Lung (tissue), 11 donors: ENCODE measurements at regions not wholly inside any gene's neighbourhood (a gene's known extent, or its start where the extent isn't known, plus 50 kb on each side); places are given as distances from the start of the nearest gene placed in this dataset.

Source experiments
- ATAC-seq: fragments of 200-7000 bp; cut with Tn5 transposase; one replicate; pipeline ENCODE4 v1.9.1; 2020; ENCODE audit warnings: moderate number of reproducible peaks; ENCODE audit not compliant: insufficient read depth, low FRiP score
- DNase-seq, 3 donors: peaks; one replicate each; pipeline ENCODE4 v3.0.0-alpha.2; 2013 to 2017
- H3K27ac ChIP-seq, 2 donors: one replicate each; pipeline ENCODE4 v1.5.1; 2013; ENCODE audit warnings: mild to moderate bottlenecking in 2 of 2, moderate library complexity in 2 of 2, control low read depth in 1 of 2, inconsistent platforms in 1 of 2, low read depth in 1 of 2, low read length in 1 of 2
- H3K27me3 ChIP-seq, 3 donors: one replicate each; pipeline ENCODE4 v1.5.1; 2013; ENCODE audit warnings: low read length in 2 of 3; ENCODE audit not compliant: control insufficient read depth in 3 of 3, insufficient read depth in 3 of 3
- H3K36me3 ChIP-seq, 4 donors: one replicate each; pipeline ENCODE4 v1.5.1; 2013; ENCODE audit warnings: low read length in 4 of 4, mild to moderate bottlenecking in 1 of 4, moderate library complexity in 1 of 4; ENCODE audit not compliant: control insufficient read depth in 4 of 4, insufficient read depth in 4 of 4
- H3K4me1 ChIP-seq, 5 donors: one replicate each; pipeline ENCODE4 v1.5.1; 2013; ENCODE audit warnings: low read length in 5 of 5, mild to moderate bottlenecking in 2 of 5, moderate library complexity in 1 of 5; ENCODE audit not compliant: control insufficient read depth in 5 of 5, insufficient read depth in 5 of 5
- H3K4me3 ChIP-seq: one replicate; pipeline ENCODE4 v1.5.1; 2013; ENCODE audit warnings: mild to moderate bottlenecking, control low read depth, moderate library complexity
- H3K9ac ChIP-seq, 2 donors: one replicate each; pipeline ENCODE4 v1.5.1; 2013; ENCODE audit warnings: low read length in 2 of 2, control low read depth in 1 of 2; ENCODE audit not compliant: insufficient read depth in 1 of 2
- H3K9me3 ChIP-seq, 4 donors: one replicate each; pipeline ENCODE4 v1.5.1; 2013; ENCODE audit warnings: low read length in 3 of 4, mild to moderate bottlenecking in 1 of 4, moderate library complexity in 1 of 4; ENCODE audit not compliant: control insufficient read depth in 4 of 4, insufficient read depth in 3 of 4
- WGBS, 2 donors: extraction: QIAGEN DNeasy Blood & Tissue Kit; methylation state at CpG; one replicate each; pipeline ENCODE4 v1.1.7; 2013; 5-methylcytosine and 5-hydroxymethylcytosine counted together
- TF ChIP-seq, protein P1 (sequence below): IDR thresholded peaks from 2 replicates; pipeline ENCODE4 v1.5.1; 2012; ENCODE audit warnings: mild to moderate bottlenecking; ENCODE audit errors: control extremely low read depth, extremely low read depth
- donor health status: control.
- donor health status: control.
- donor health status: Bipolar disorder and iron deficiency.
- donor health status: healthy.
- donor health status: DM: yes; HTN: yes; CAD: no.

DNA sequence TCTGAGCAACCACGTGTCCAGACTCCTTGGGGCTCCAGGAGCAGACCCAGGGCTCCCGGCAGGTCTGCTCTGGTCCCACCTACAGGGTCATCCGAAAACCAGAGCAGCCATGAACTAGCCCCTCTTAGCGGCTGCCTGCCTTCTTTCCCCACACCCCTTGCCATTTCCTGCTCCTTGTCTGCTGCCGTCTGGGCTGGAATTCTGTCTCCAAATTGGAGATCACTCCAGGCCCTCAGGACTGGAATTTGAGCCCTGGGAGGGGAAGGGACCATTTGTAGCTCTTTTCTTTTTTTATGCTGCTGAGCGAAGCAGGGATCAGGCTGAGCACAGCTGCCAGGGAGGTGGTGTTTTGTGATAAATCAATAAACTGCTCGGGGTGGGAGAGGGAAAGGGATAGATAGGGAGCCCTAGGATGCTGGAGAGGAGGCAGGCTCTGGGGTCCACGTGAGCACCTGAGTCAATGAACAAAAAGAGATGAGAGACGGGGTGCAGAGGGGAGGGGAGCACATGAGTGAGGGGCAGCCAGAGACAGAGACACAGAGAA, 257.5 kb downstream of the ENGASE start:
- TF ChIP-seq, protein P1, sequence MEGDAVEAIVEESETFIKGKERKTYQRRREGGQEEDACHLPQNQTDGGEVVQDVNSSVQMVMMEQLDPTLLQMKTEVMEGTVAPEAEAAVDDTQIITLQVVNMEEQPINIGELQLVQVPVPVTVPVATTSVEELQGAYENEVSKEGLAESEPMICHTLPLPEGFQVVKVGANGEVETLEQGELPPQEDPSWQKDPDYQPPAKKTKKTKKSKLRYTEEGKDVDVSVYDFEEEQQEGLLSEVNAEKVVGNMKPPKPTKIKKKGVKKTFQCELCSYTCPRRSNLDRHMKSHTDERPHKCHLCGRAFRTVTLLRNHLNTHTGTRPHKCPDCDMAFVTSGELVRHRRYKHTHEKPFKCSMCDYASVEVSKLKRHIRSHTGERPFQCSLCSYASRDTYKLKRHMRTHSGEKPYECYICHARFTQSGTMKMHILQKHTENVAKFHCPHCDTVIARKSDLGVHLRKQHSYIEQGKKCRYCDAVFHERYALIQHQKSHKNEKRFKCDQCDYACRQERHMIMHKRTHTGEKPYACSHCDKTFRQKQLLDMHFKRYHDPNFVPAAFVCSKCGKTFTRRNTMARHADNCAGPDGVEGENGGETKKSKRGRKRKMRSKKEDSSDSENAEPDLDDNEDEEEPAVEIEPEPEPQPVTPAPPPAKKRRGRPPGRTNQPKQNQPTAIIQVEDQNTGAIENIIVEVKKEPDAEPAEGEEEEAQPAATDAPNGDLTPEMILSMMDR, result no peak
- no peak for DNase-seq
- H3K9ac ChIP-seq, result no peak overlapping the region
- H3K9me3 ChIP-seq, result no peaks in the 10 kb centered on the region
- no peaks in the 10 kb centered on the region for H3K4me1 ChIP-seq
- ATAC-seq, result no peak
- H3K27ac ChIP-seq, result no peak overlapping the region
- 33 to 36% methylated on average over 9 of the region's 9 CpGs for WGBS, 2 donors
- H3K27me3 ChIP-seq, result peaks cover 0 to 11% (median 3%) of the 10 kb centered on the region in 3 donors
- no peak overlapping the region for H3K4me3 ChIP-seq
- H3K36me3 ChIP-seq, result no peaks in the 10 kb centered on the region

GRCh38 chr17:79331492-79331891, 256.9 kb downstream of the ENGASE start:
- peaks cover 0 to 15% (median 3%) of the 10 kb centered on the region in 3 donors for H3K27me3 ChIP-seq
- no peak overlapping the region for H3K27ac ChIP-seq
- DNase-seq (no peak), ATAC-seq (no peak)
- H3K4me3 ChIP-seq, result no peak overlapping the region
- no peaks in the 10 kb centered on the region for H3K4me1 ChIP-seq
- WGBS, 2 donors, result 67 to 73% methylated on average over 11 of the region's 11 CpGs
- H3K36me3 ChIP-seq, result no peaks in the 10 kb centered on the region
- H3K9me3 ChIP-seq, result no peaks in the 10 kb centered on the region
- no peak overlapping the region for H3K9ac ChIP-seq
- TF ChIP-seq, protein P1, result no peak

DNA sequence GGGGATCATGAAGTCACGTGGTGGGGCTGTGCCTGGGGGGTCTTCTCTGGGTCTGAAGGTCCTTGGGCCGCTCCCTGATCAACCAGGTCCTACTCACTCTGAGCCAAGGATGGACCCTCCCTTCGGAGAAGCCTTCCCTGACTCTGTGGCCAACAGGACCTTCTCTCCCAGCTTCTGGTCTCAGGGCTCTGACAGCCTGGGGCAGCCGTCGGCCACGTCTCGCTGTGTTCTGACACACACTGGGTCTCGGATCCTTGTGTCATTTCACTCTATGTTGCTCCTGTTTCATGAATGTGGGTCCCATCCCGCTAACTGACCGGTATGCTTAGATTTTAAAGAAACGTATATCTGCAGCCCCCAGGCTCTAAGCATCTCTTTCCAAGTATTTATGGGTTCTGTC, 256.1 kb downstream of the ENGASE start:
- Histone ChIP-seq H3K36me3 (no peaks in the 10 kb centered on the region), H3K4me1 (no peaks in the 10 kb centered on the region), H3K27me3 (peaks cover 0 to 15% (median 3%) of the 10 kb centered on the region in 3 donors), H3K9me3 (no peaks in the 10 kb centered on the region), H3K4me3 (no peak overlapping the region), H3K27ac (no peak overlapping the region), H3K9ac (no peak overlapping the region)
- no peak for DNase-seq
- TF ChIP-seq, protein P1, result no peak
- ATAC-seq, result no peak
- WGBS, 2 donors, result 71 to 77% methylated on average over 11 of the region's 11 CpGs

DNA sequence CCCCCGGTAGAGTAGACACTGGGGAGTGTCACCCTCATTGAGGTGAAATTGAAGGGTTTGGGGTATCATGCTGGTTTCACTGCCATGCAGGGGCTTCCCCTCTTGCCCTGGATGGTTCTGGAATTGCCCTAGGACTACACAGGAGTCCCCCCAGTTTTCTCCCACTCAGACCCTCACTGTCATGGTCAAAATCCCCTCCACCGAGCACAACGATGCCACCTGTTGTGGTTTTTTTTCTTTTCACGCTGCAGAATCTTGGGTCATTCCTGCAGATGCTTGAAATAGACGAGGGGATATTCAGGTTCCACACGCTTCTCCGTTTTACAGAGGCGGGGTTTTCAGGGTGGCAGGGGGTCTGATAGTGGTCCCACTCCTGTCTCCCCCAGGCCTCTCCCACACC, 255.6 kb downstream of the ENGASE start:
- TF ChIP-seq, protein P1, result no peak
- no peaks in the 10 kb centered on the region for H3K9me3 ChIP-seq
- H3K27ac ChIP-seq, result no peak overlapping the region
- H3K4me1 ChIP-seq, result no peaks in the 10 kb centered on the region
- 78 to 84% methylated on average over 8 of the region's 8 CpGs for WGBS, 2 donors
- H3K9ac ChIP-seq, result no peak overlapping the region
- ATAC-seq, result no peak
- H3K36me3 ChIP-seq, result no peaks in the 10 kb centered on the region
- no peak overlapping the region for H3K4me3 ChIP-seq
- no peak for DNase-seq
- peaks cover 0 to 15% (median 3%) of the 10 kb centered on the region in 3 donors for H3K27me3 ChIP-seq
